Calu3 (cell line): ENCODE measurements at regions not wholly inside any gene's neighbourhood (a gene's known extent, or its start where the extent isn't known, plus 50 kb on each side); places are given as distances from the start of the nearest gene placed in this dataset.

Experiments
- BruUV-seq: library from RNA; stranded (reverse); fragments of 400-500 nt; replicated peaks from 2 replicates; lab custom pipeline; 2021; lab: Mats Ljungman, UMichigan
- CTCF ChIA-PET: fragments of 300-600 bp; sonication (Branson Sonifier 250); formaldehyde crosslinking; loops from one replicate; lab custom pipeline; 2022; ENCODE audit warnings: antibody characterized with exemption; lab: Charles Lee
- DNase-seq: peaks from one replicate; pipeline ENCODE4 v3.0.0; 2022
- H3K27ac Mint-ChIP-seq: one replicate; pipeline ENCODE4 v1.8.0; 2022; ENCODE audit warnings: mixed read lengths; ENCODE audit not compliant: unreplicated experiment
- H3K27me3 Mint-ChIP-seq: one replicate; pipeline ENCODE4 v1.8.0; 2022; ENCODE audit warnings: mixed read lengths; ENCODE audit not compliant: unreplicated experiment
- H3K36me3 Mint-ChIP-seq: one replicate; pipeline ENCODE4 v1.8.0; 2022; ENCODE audit warnings: mild to moderate bottlenecking, moderate library complexity, mixed read lengths; ENCODE audit not compliant: insufficient read depth, unreplicated experiment
- H3K4me1 Mint-ChIP-seq: one replicate; pipeline ENCODE4 v1.8.0; 2022; ENCODE audit warnings: mild to moderate bottlenecking, low read depth, mixed read lengths; ENCODE audit not compliant: unreplicated experiment
- H3K4me3 Mint-ChIP-seq: one replicate; pipeline ENCODE4 v1.8.0; 2022; ENCODE audit warnings: mild to moderate bottlenecking, low read depth, moderate library complexity, mixed read lengths; ENCODE audit not compliant: unreplicated experiment
- H3K9me3 Mint-ChIP-seq: one replicate; pipeline ENCODE4 v1.8.0; 2022; ENCODE audit warnings: low read depth, mixed read lengths; ENCODE audit not compliant: unreplicated experiment
- CTCF ChIP-seq: fragments of 200-600 bp; IDR thresholded peaks from one replicate; pipeline ENCODE4 v1.8.0; 2022; ENCODE audit warnings: antibody characterized with exemption; ENCODE audit not compliant: unreplicated experiment
- intact Hi-C: fragments of 100-400 bp; cut with micrococcal nuclease; formaldehyde crosslinking; loops from one replicate; pipeline ENCODE4 v1.10.0; 2022; ENCODE audit not compliant: unreplicated experiment

DNA sequence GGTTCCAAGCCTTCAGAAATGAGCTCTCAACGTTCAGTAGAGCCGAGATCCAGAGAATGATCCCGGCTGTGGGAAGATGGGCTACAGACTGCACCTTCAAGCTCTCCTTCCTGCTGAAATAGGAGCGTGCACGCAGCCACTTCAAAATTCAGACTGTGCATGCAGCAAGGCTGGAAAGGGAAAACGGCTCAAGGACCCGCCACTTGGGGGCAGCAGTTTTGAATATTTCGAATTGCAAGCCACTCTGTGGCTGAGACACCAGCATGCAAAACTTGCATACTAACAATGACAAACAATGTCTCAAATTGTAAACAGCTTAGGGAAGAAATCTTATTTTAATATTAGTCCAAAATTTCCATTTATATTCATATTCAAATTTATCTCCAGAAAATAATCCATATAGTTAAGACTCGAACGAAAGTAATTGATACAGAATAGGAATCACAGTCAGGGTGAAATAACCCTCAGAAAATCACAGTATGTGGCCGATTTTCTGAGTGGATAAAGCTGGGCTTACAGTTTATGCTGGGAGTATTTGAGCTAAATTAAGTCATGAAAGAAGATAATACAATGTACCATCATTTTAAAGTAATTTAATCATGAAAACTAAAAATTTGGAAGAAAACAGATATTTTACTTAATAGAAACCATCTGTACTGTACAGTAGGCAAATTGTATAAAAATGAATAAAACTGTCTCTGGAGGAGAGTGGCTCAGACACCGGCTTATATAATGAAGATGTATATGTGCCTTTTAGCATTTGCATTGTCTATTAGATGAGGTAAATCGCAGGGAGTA, 137.9 kb upstream of the MKI67 start:
- Mint-ChIP-seq H3K27ac (no peak overlapping the region), H3K4me1 (no peaks in the 10 kb centered on the region), H3K9me3 (no peaks in the 10 kb centered on the region), H3K4me3 (no peak overlapping the region), H3K27me3 (peaks cover 39% of the 10 kb centered on the region), H3K36me3 (no peaks in the 10 kb centered on the region)
- CTCF ChIA-PET = no interaction called here
- no TSS peak for BruUV-seq
- intact Hi-C loops = loop anchor here (10.0 kb wide), 1 partner anchor 271 kb away; no protein-coding TSS in a partner anchor
- TF ChIP-seq CTCF = peak; percentile 41
- DNase-seq = peak; percentile 66

- intact Hi-C loops = loop anchor here (10.0 kb wide), 1 partner anchor 269 kb away; no protein-coding TSS in a partner anchor
- BruUV-seq = no TSS peak
- Mint-ChIP-seq H3K27me3 (peaks cover 32% of the 10 kb centered on the region), H3K9me3 (no peaks in the 10 kb centered on the region), H3K36me3 (no peaks in the 10 kb centered on the region), H3K4me1 (no peaks in the 10 kb centered on the region), H3K4me3 (no peak overlapping the region), H3K27ac (no peak overlapping the region)
- CTCF ChIA-PET = no interaction called here
- TF ChIP-seq CTCF = no peak
- DNase-seq = no peak
Observed at GRCh38 chr10:128265596-128265995, 139.4 kb upstream of the MKI67 start.

- no peak for DNase-seq
- TF ChIP-seq CTCF = no peak
- H3K27me3 Mint-ChIP-seq = peaks cover 46% of the 10 kb centered on the region
- no peak overlapping the region for H3K27ac Mint-ChIP-seq
- intact Hi-C loops = loop anchor here (10.0 kb wide), 1 partner anchor 267 kb away; no protein-coding TSS in a partner anchor
- BruUV-seq = no TSS peak
- CTCF ChIA-PET = no interaction called here
- H3K36me3 Mint-ChIP-seq = no peaks in the 10 kb centered on the region
- no peak overlapping the region for H3K4me3 Mint-ChIP-seq
- no peaks in the 10 kb centered on the region for H3K4me1 Mint-ChIP-seq
- H3K9me3 Mint-ChIP-seq = no peaks in the 10 kb centered on the region
Observed at GRCh38 chr10:128267581-128267980, 141.4 kb upstream of the MKI67 start.

DNA sequence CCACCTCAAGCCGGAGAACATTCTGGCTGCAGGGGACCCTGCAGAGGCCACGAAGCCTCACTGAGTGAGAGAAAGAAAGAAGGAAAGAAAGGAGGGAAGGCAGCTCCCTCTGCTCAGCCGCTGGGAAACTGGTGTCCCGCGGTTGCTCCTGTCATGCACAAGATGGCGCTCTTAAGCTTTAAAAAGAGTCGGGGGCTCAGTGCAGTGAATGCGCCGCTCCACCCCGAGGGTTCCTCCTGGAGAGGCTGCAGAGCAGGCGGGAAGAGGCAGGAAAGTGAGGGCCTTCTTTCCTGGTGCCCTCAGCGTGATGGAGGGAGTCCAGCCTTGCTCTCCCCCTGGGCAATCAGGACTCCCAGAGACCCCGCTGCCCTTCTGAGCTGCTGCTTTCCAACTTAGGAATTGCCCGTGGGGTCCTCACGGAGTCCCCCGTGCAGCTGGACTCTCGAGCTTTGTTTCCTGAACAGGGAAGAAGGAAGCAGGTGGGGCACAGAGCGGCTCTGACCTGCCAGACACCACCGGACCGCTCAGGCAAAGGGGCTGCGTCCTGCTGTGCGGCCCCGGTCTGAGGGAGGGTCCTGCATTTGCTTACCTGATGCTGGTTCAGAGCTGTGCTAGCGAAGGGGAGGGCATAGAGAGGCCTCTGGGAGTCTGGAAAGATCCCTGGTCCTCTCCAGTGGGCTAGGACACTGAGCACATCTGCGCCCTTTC, 141.9 kb upstream of the MKI67 start:
- no peaks in the 10 kb centered on the region for H3K9me3 Mint-ChIP-seq
- CTCF ChIA-PET = no interaction called here
- no peaks in the 10 kb centered on the region for H3K36me3 Mint-ChIP-seq
- no TSS peak for BruUV-seq
- no peaks in the 10 kb centered on the region for H3K4me1 Mint-ChIP-seq
- DNase-seq = peak; percentile 22
- H3K27me3 Mint-ChIP-seq = peaks cover 41% of the 10 kb centered on the region
- TF ChIP-seq CTCF = no peak
- H3K4me3 Mint-ChIP-seq = no peak overlapping the region
- H3K27ac Mint-ChIP-seq = no peak overlapping the region
- intact Hi-C loops = loop anchor here (10.0 kb wide), 1 partner anchor 267 kb away; no protein-coding TSS in a partner anchor
